DND-41 (cell line): ENCODE measurements at regions not wholly inside any gene's neighbourhood (a gene's known extent, or its start where the extent isn't known, plus 50 kb on each side); places are given as distances from the start of the nearest gene placed in this dataset.

Source experiments
- ATAC-seq: fragments of 200-7000 bp; cut with Tn5 transposase; 3 replicates; pipeline ENCODE4 v1.9.1; 2021; ENCODE audit warnings: low read depth; ENCODE audit not compliant: insufficient read depth
- DNase-seq: peaks from one replicate; pipeline ENCODE4 v3.0.0-alpha.2; 2020
- H2AFZ ChIP-seq: 2 replicates; pipeline ENCODE4 v1.6.0; 2012; ENCODE audit warnings: low read depth, low read length
- H3K27ac ChIP-seq: 2 replicates; pipeline ENCODE4 v1.5.1; 2012; ENCODE audit warnings: low read length, inconsistent platforms
- H3K27me3 ChIP-seq: fragments of 200-600 bp; sonication (generic); 2 replicates; pipeline ENCODE4 v1.6.0; 2012; ENCODE audit warnings: low read length, mild to moderate bottlenecking, inconsistent platforms; ENCODE audit not compliant: insufficient read depth, poor library complexity
- H3K36me3 ChIP-seq: 2 replicates; pipeline ENCODE4 v1.5.1; 2012; ENCODE audit warnings: low read length, inconsistent platforms; ENCODE audit not compliant: insufficient read depth
- H3K4me1 ChIP-seq: 2 replicates; pipeline ENCODE4 v1.5.1; 2012; ENCODE audit warnings: mild to moderate bottlenecking, low read length; ENCODE audit not compliant: insufficient read depth
- H3K4me2 ChIP-seq: 2 replicates; pipeline ENCODE4 v1.6.0; 2012; ENCODE audit warnings: mild to moderate bottlenecking, moderate library complexity, low read length, inconsistent platforms; ENCODE audit not compliant: insufficient read depth
- H3K4me3 ChIP-seq, 2 experiments: fragments of 200-600 bp in 1 of 2; shearing (Covaris generic) in 1 of 2; 2 replicates each; pipeline ENCODE4 v1.5.1; 2012 to 2016; ENCODE audit warnings: inconsistent platforms in 2 of 2, low read length in 2 of 2, mild to moderate bottlenecking in 2 of 2, low read depth in 1 of 2, moderate library complexity in 1 of 2
- H3K79me2 ChIP-seq: 2 replicates; pipeline ENCODE4 v1.6.0; 2012; ENCODE audit warnings: low read length, inconsistent platforms; ENCODE audit not compliant: insufficient read depth
- H3K9ac ChIP-seq: 2 replicates; pipeline ENCODE4 v1.6.0; 2012; ENCODE audit warnings: low read depth, mild to moderate bottlenecking, inconsistent platforms, low read length, moderate library complexity
- H3K9me3 ChIP-seq: 2 replicates; pipeline ENCODE4 v1.5.1; 2012; ENCODE audit warnings: low read length, moderate library complexity, mild to moderate bottlenecking, inconsistent platforms; ENCODE audit not compliant: insufficient read depth, severe bottlenecking
- H4K20me1 ChIP-seq: 2 replicates; pipeline ENCODE4 v1.6.0; 2012; ENCODE audit warnings: low read length; ENCODE audit not compliant: insufficient read depth
- EZH2 ChIP-seq: IDR thresholded peaks from 3 replicates; pipeline ENCODE4 v1.6.1; 2012; ENCODE audit warnings: borderline replicate concordance, low read depth, mild to moderate bottlenecking, moderate library complexity, low read length, inconsistent platforms; ENCODE audit not compliant: severe bottlenecking
- TF ChIP-seq, protein P1 (sequence below): IDR thresholded peaks from 2 replicates; pipeline ENCODE4 v1.5.1; 2012; ENCODE audit warnings: borderline replicate concordance, low read length, moderate library complexity, mild to moderate bottlenecking; ENCODE audit not compliant: poor library complexity, severe bottlenecking; ENCODE audit errors: extremely low read depth

GRCh38 chr10:125538947-125539731, 143.8 kb downstream of the TEX36 start:
- no peaks in the 10 kb centered on the region for H3K4me1 ChIP-seq
- H3K27me3 ChIP-seq = peaks cover 9% of the 10 kb centered on the region
- ATAC-seq (no peak), DNase-seq (no peak)
- no peaks in the 10 kb centered on the region for H3K79me2 ChIP-seq
- H2AFZ ChIP-seq = no peak overlapping the region
- no peaks in the 10 kb centered on the region for H4K20me1 ChIP-seq
- no peaks in the 10 kb centered on the region for H3K9me3 ChIP-seq
- H3K4me3 ChIP-seq = no peak overlapping the region
- no peak overlapping the region for H3K27ac ChIP-seq
- H3K4me2 ChIP-seq = no peak overlapping the region
- H3K9ac ChIP-seq = no peak overlapping the region
- no peak for TF ChIP-seq EZH2
- TF ChIP-seq, protein P1, sequence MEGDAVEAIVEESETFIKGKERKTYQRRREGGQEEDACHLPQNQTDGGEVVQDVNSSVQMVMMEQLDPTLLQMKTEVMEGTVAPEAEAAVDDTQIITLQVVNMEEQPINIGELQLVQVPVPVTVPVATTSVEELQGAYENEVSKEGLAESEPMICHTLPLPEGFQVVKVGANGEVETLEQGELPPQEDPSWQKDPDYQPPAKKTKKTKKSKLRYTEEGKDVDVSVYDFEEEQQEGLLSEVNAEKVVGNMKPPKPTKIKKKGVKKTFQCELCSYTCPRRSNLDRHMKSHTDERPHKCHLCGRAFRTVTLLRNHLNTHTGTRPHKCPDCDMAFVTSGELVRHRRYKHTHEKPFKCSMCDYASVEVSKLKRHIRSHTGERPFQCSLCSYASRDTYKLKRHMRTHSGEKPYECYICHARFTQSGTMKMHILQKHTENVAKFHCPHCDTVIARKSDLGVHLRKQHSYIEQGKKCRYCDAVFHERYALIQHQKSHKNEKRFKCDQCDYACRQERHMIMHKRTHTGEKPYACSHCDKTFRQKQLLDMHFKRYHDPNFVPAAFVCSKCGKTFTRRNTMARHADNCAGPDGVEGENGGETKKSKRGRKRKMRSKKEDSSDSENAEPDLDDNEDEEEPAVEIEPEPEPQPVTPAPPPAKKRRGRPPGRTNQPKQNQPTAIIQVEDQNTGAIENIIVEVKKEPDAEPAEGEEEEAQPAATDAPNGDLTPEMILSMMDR = no peak
- no peaks in the 10 kb centered on the region for H3K36me3 ChIP-seq

DNA sequence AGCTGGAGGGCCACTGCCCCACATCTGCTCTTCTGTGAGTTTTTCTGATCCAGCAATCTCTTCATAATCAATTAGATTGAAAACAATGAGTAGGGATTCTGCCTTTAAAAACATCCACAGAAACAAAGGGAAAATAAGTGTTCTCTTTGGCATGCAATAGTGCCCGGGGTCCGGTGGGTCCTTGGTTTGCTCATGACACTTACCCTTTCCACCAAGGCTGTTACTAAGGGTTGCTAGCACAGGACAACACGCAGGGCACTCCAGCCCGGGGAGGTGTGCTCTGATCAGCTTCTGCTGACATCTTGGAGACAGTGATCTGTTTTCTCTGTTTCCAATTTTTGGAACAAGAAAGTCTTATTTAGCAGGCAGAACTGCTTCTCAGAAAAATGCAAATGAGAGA, 146.7 kb downstream of the TEX36 start:
- Histone ChIP-seq H3K4me2 (no peak overlapping the region), H3K27ac (no peak overlapping the region), H3K9ac (no peak overlapping the region), H3K79me2 (no peaks in the 10 kb centered on the region), H3K9me3 (no peaks in the 10 kb centered on the region), H3K36me3 (no peaks in the 10 kb centered on the region), H3K4me1 (no peaks in the 10 kb centered on the region), H2AFZ (no peak overlapping the region), H4K20me1 (no peaks in the 10 kb centered on the region), H3K4me3 (no peak overlapping the region), H3K27me3 (peaks cover 11% of the 10 kb centered on the region)
- ATAC-seq = no peak
- no peak for DNase-seq
- TF ChIP-seq, protein P1 = no peak
- TF ChIP-seq EZH2 = no peak

DNA sequence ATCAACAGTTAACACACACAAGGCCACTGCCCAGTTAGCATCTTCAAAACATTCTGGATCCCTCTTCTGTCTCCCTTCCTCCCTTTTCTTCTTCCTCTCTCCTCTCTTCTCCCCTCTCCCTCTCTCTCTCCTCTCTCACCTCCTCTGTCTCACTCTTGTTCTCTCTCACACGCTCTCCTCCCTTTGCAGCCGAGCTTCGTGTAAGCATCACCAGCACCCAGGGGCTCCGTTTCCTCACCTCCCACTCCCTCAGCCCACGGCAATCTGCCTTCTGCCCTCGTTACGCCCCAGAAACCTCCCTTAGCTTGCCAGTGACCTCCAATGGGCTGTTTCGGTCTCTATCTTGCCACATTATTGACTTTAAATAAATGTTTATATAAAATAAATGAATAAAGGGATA, 147.4 kb downstream of the TEX36 start:
- H3K4me2 ChIP-seq = no peak overlapping the region
- H3K4me3 ChIP-seq = no peak overlapping the region
- no peaks in the 10 kb centered on the region for H4K20me1 ChIP-seq
- H3K27me3 ChIP-seq = peaks cover 11% of the 10 kb centered on the region
- DNase-seq = no peak
- no peaks in the 10 kb centered on the region for H3K36me3 ChIP-seq
- H3K79me2 ChIP-seq = no peaks in the 10 kb centered on the region
- no peak overlapping the region for H3K27ac ChIP-seq
- H3K9ac ChIP-seq = no peak overlapping the region
- no peak overlapping the region for H2AFZ ChIP-seq
- H3K4me1 ChIP-seq = no peaks in the 10 kb centered on the region
- H3K9me3 ChIP-seq = no peaks in the 10 kb centered on the region
- ATAC-seq = no peak
- TF ChIP-seq, protein P1 = no peak
- TF ChIP-seq EZH2 = no peak

DNA sequence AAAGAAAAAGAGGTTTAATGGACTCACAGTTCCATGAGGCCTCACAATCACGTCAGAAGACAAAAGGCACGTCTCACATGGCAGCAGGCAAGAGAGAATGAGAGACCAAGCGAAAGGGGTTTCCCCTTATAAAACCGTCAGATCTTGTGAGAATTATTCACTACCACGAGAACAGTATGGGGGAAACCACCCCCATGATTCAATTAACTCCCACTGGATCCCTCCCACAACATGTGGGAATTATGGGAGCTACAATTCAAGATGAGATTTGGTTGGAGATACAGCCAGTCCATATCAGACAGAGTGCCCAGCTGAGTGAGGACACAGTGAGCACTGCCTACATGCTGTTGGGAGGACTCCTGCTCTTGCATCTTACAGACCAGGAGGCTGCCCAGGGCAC, 148.4 kb downstream of the TEX36 start:
- peaks cover 11% of the 10 kb centered on the region for H3K27me3 ChIP-seq
- ATAC-seq = no peak

More for the DNA sequence above, 148.4 kb downstream of the TEX36 start:
- H3K4me1 ChIP-seq = no peaks in the 10 kb centered on the region
- TF ChIP-seq, protein P1 = no peak
- TF ChIP-seq EZH2 = no peak
- no peaks in the 10 kb centered on the region for H3K9me3 ChIP-seq
- no peak overlapping the region for H3K4me2 ChIP-seq
- H3K4me3 ChIP-seq = no peak overlapping the region
- H3K79me2 ChIP-seq = no peaks in the 10 kb centered on the region
- no peak overlapping the region for H3K27ac ChIP-seq
- no peaks in the 10 kb centered on the region for H4K20me1 ChIP-seq
- no peak overlapping the region for H3K9ac ChIP-seq
- DNase-seq = no peak
- no peaks in the 10 kb centered on the region for H3K36me3 ChIP-seq
- H2AFZ ChIP-seq = no peak overlapping the region
